ENCODE measurements at regions not wholly inside any gene's neighbourhood (a gene's known extent, or its start where the extent isn't known, plus 50 kb on each side); places are given as distances from the start of the nearest gene placed in this dataset.
A peak's percentile ranks its signal among the peaks of the same experiment; 100 is the strongest.

GRCh38 chr20:4427940-4428586, 179.0 kb upstream of the ADRA1D start:
- no peak for DNase-seq

GRCh38 chr20:4418141-4418540, 169.1 kb upstream of the ADRA1D start:
- DNase-seq: no peak

- DNase-seq: no peak
Measured at GRCh38 chr20:4415281-4415680, 166.2 kb upstream of the ADRA1D start.

- DNase-seq: no peak
Measured at GRCh38 chr20:4413314-4414049, 164.4 kb upstream of the ADRA1D start.

GRCh38 chr20:4412216-4412615, 163.1 kb upstream of the ADRA1D start:
- no peak for DNase-seq

GRCh38 chr20:4411744-4412143, 162.7 kb upstream of the ADRA1D start:
- DNase-seq: no peak

GRCh38 chr20:4406627-4407026, 157.5 kb upstream of the ADRA1D start:
- no peak for DNase-seq

- DNase-seq: no peak
Measured at GRCh38 chr20:4401601-4402000, 152.5 kb upstream of the ADRA1D start.

- DNase-seq: no peak
Measured at GRCh38 chr20:4384961-4385360, 135.9 kb upstream of the ADRA1D start.

GRCh38 chr20:4383961-4384360, 134.9 kb upstream of the ADRA1D start:
- DNase-seq: no peak

GRCh38 chr20:4375881-4376280, 126.8 kb upstream of the ADRA1D start:
- DNase-seq: no peak

- DNase-seq: no peak
Measured at GRCh38 chr20:4373454-4373853, 124.4 kb upstream of the ADRA1D start.

- DNase-seq: no peak
Measured at GRCh38 chr20:4371623-4372251, 122.7 kb upstream of the ADRA1D start.

GRCh38 chr20:4370851-4371250, 121.8 kb upstream of the ADRA1D start:
- DNase-seq: no peak

GRCh38 chr20:4369798-4370124, 120.7 kb upstream of the ADRA1D start:
- DNase-seq: peak; percentile 58

- DNase-seq: no peak
Measured at GRCh38 chr20:4369119-4369797, 120.2 kb upstream of the ADRA1D start.

- DNase-seq: no peak
Measured at GRCh38 chr20:4366076-4366475, 117.0 kb upstream of the ADRA1D start.

- no peak for DNase-seq
Measured at GRCh38 chr20:4358552-4358951, 109.5 kb upstream of the ADRA1D start.

GRCh38 chr20:4352348-4352747, 103.3 kb upstream of the ADRA1D start:
- no peak for DNase-seq

- DNase-seq: no peak
Measured at GRCh38 chr20:4350096-4350495, 101.0 kb upstream of the ADRA1D start.

GRCh38 chr20:4344670-4345069, 95.6 kb upstream of the ADRA1D start:
- DNase-seq: no peak

GRCh38 chr20:4342609-4343008, 93.5 kb upstream of the ADRA1D start:
- no peak for DNase-seq

GRCh38 chr20:4341804-4342485, 92.9 kb upstream of the ADRA1D start:
- DNase-seq: no peak
